ENCODE measurements at regions not wholly inside any gene's neighbourhood (a gene's known extent, or its start where the extent isn't known, plus 50 kb on each side); places are given as distances from the start of the nearest gene placed in this dataset.

- Histone ChIP-seq H3K9me3 (no peaks in the 10 kb centered on the region), H3K4me1 (no peaks in the 10 kb centered on the region), H3K27me3 (no peaks in the 10 kb centered on the region), H3K27ac (no peak overlapping the region), H3K36me3 (no peaks in the 10 kb centered on the region), H3K4me3 (no peak overlapping the region)
- DNase-seq, result no peak
- TF ChIP-seq CTCF (IDR thresholded peaks at IDR 0.05) (no peak), POLR2A (IDR thresholded peaks at IDR 0.05) (no peak)
These were observed 233.8 kb upstream of the UBASH3B start for GRCh38 chr11:122421702-122422101.

- TF ChIP-seq POLR2A (IDR thresholded peaks at IDR 0.05) (no peak), CTCF (IDR thresholded peaks at IDR 0.05) (no peak)
These were observed 237.5 kb upstream of the UBASH3B start for GRCh38 chr11:122418032-122418431.

GRCh38 chr11:122414406-122415018 lies 241.0 kb upstream of the UBASH3B start:
- H3K36me3 ChIP-seq, result no peaks in the 10 kb centered on the region
- no peaks in the 10 kb centered on the region for H3K4me1 ChIP-seq
- H3K27ac ChIP-seq, result no peak overlapping the region
- DNase-seq, result no peak
- no peak for TF ChIP-seq POLR2A (IDR thresholded peaks at IDR 0.05)
- no peak for TF ChIP-seq CTCF (IDR thresholded peaks at IDR 0.05)
- no peak overlapping the region for H3K4me3 ChIP-seq
- H3K27me3 ChIP-seq, result no peaks in the 10 kb centered on the region
- peaks cover 0 to 6% (median 0%) of the 10 kb centered on the region in 4 donors for H3K9me3 ChIP-seq

More at GRCh38 chr11:122418032-122418431, 237.5 kb upstream of the UBASH3B start:
- no peak for DNase-seq
- Histone ChIP-seq H3K4me1 (no peaks in the 10 kb centered on the region), H3K27me3 (no peaks in the 10 kb centered on the region), H3K9me3 (peaks cover 0 to 6% (median 0%) of the 10 kb centered on the region in 4 donors), H3K4me3 (no peak overlapping the region), H3K27ac (no peak overlapping the region), H3K36me3 (no peaks in the 10 kb centered on the region)

- Histone ChIP-seq H3K27ac (no peak overlapping the region), H3K27me3 (no peaks in the 10 kb centered on the region), H3K9me3 (peaks cover 0 to 6% (median 0%) of the 10 kb centered on the region in 4 donors), H3K4me1 (no peaks in the 10 kb centered on the region), H3K36me3 (no peaks in the 10 kb centered on the region), H3K4me3 (no peak overlapping the region)
- TF ChIP-seq CTCF (IDR thresholded peaks at IDR 0.05), result no peak
- no peak for DNase-seq
These were observed 241.8 kb upstream of the UBASH3B start for GRCh38 chr11:122413677-122414076.

GRCh38 chr11:122412581-122412980 lies 242.9 kb upstream of the UBASH3B start:
- H3K27ac ChIP-seq, result no peak overlapping the region
- no peak for DNase-seq
- H3K27me3 ChIP-seq, result no peaks in the 10 kb centered on the region
- TF ChIP-seq CTCF (IDR thresholded peaks at IDR 0.05) (no peak), POLR2A (IDR thresholded peaks at IDR 0.05) (no peak)
- no peak overlapping the region for H3K4me3 ChIP-seq
- peaks cover 0 to 6% (median 0%) of the 10 kb centered on the region in 4 donors for H3K9me3 ChIP-seq
- H3K36me3 ChIP-seq, result no peaks in the 10 kb centered on the region
- H3K4me1 ChIP-seq, result no peaks in the 10 kb centered on the region

- Histone ChIP-seq H3K4me1 (no peaks in the 10 kb centered on the region), H3K36me3 (no peaks in the 10 kb centered on the region), H3K9me3 (no peaks in the 10 kb centered on the region), H3K4me3 (no peak overlapping the region), H3K27ac (no peak overlapping the region), H3K27me3 (no peaks in the 10 kb centered on the region)
- TF ChIP-seq CTCF (IDR thresholded peaks at IDR 0.05) (no peak), POLR2A (IDR thresholded peaks at IDR 0.05) (no peak)
- DNase-seq, result no peak
These were observed 249.1 kb upstream of the UBASH3B start for GRCh38 chr11:122406466-122406865.
